Liver (tissue), 8 donors: ENCODE measurements at regions not wholly inside any gene's neighbourhood (a gene's known extent, or its start where the extent isn't known, plus 50 kb on each side); places are given as distances from the start of the nearest gene placed in this dataset.

ENCODE experiments used
- DNase-seq: peaks from one replicate; pipeline ENCODE4 v3.0.0-alpha.2; 2017; ENCODE audit warnings: low spot score
- H3K27ac ChIP-seq, 2 donors: one replicate each; pipeline ENCODE4 v1.7.0; 2013; ENCODE audit warnings: inconsistent platforms in 2 of 2, low read length in 2 of 2, control low read depth in 1 of 2, low read depth in 1 of 2, mild to moderate bottlenecking in 1 of 2
- H3K27me3 ChIP-seq, 4 donors: one replicate each; pipeline versions ENCODE4 v1.6.1 to v1.7.0; 2013; ENCODE audit warnings: low read length in 3 of 4, inconsistent platforms in 1 of 4, mild to moderate bottlenecking in 1 of 4, moderate library complexity in 1 of 4; ENCODE audit not compliant: control insufficient read depth in 4 of 4, insufficient read depth in 4 of 4
- H3K36me3 ChIP-seq, 4 donors: one replicate each; pipeline versions ENCODE4 v1.6.1 to v1.7.0; 2013; ENCODE audit warnings: low read length in 3 of 4, mild to moderate bottlenecking in 3 of 4, low read depth in 1 of 4, moderate library complexity in 1 of 4; ENCODE audit not compliant: control insufficient read depth in 4 of 4, insufficient read depth in 3 of 4
- H3K4me1 ChIP-seq, 4 donors: one replicate each; pipeline versions ENCODE4 v1.6.1 to v1.7.0; 2013; ENCODE audit warnings: low read length in 3 of 4, mild to moderate bottlenecking in 3 of 4, moderate library complexity in 1 of 4; ENCODE audit not compliant: control insufficient read depth in 4 of 4, insufficient read depth in 4 of 4
- H3K4me3 ChIP-seq, 3 donors: one replicate each; pipeline versions ENCODE4 v1.6.1 to v1.7.0; 2013; ENCODE audit warnings: low read length in 3 of 3, control low read depth in 1 of 3, low read depth in 1 of 3, mild to moderate bottlenecking in 1 of 3
- H3K9ac ChIP-seq, 2 donors: one replicate each; pipeline ENCODE4 v1.7.0; 2013; ENCODE audit warnings: low read length in 2 of 2, mild to moderate bottlenecking in 2 of 2, moderate library complexity in 2 of 2, control low read depth in 1 of 2, low read depth in 1 of 2
- H3K9me3 ChIP-seq, 4 donors: one replicate each; pipeline versions ENCODE4 v1.6.1 to v1.7.0; 2013; ENCODE audit warnings: low read length in 3 of 4; ENCODE audit not compliant: control insufficient read depth in 4 of 4
- ATF3 ChIP-seq: IDR thresholded peaks from 2 replicates; pipeline ENCODE4 v1.6.1; 2016; ENCODE audit warnings: antibody characterized with exemption
- CTCF ChIP-seq: fragments of 150-350 bp; IDR thresholded peaks from 2 replicates; pipeline ENCODE4 v1.5.1; 2017; ENCODE audit warnings: improper control_type of control experiment, low read depth, low read length; ENCODE audit not compliant: missing input control
- EGR1 ChIP-seq, 2 donors: IDR thresholded peaks; 2 replicates each; pipeline ENCODE4 v1.6.1; 2016 to 2018; ENCODE audit warnings: antibody characterized with exemption in 2 of 2, low read depth in 2 of 2
- FOXA1 ChIP-seq: IDR thresholded peaks from 2 replicates; pipeline ENCODE4 v1.6.1; 2016; ENCODE audit warnings: antibody characterized with exemption
- FOXA2 ChIP-seq: IDR thresholded peaks from 2 replicates; pipeline ENCODE4 v1.6.1; 2016; ENCODE audit warnings: antibody characterized with exemption
- GABPA ChIP-seq, 2 donors: IDR thresholded peaks in 1 of 2; conservative IDR thresholded peaks in 1 of 2; 2 replicates each; pipeline ENCODE4 v1.6.1; 2016; ENCODE audit warnings: antibody characterized with exemption in 2 of 2, mild to moderate bottlenecking in 1 of 2, moderate library complexity in 1 of 2
- HNF4A ChIP-seq, 2 donors: conservative IDR thresholded peaks; 2 replicates each; pipeline ENCODE4 v1.6.1; 2016; ENCODE audit warnings: antibody characterized with exemption in 2 of 2, mild to moderate bottlenecking in 2 of 2
- HNF4G ChIP-seq: IDR thresholded peaks from 2 replicates; pipeline ENCODE4 v1.6.1; 2016; ENCODE audit warnings: antibody characterized with exemption
- JUND ChIP-seq, 2 donors: IDR thresholded peaks; 2 replicates each; pipeline ENCODE4 v1.6.1; 2016; ENCODE audit warnings: antibody characterized with exemption in 2 of 2
- MAX ChIP-seq: IDR thresholded peaks from 2 replicates; pipeline ENCODE4 v1.6.1; 2016; ENCODE audit warnings: antibody characterized with exemption
- NR2F2 ChIP-seq: IDR thresholded peaks from 2 replicates; pipeline ENCODE4 v1.6.1; 2016; ENCODE audit warnings: antibody characterized with exemption
- RAD21 ChIP-seq, 2 donors: IDR thresholded peaks; 2 replicates each; pipeline ENCODE4 v1.6.1; 2016; ENCODE audit warnings: antibody characterized with exemption in 2 of 2, mild to moderate bottlenecking in 2 of 2
- REST ChIP-seq: IDR thresholded peaks from 2 replicates; pipeline ENCODE4 v1.6.1; 2016; ENCODE audit warnings: antibody characterized with exemption, mild to moderate bottlenecking
- RXRA ChIP-seq, 2 donors: IDR thresholded peaks; 2 replicates each; pipeline ENCODE4 v1.6.1; 2017 to 2018; ENCODE audit warnings: antibody characterized with exemption in 2 of 2, mild to moderate bottlenecking in 1 of 2
- SP1 ChIP-seq: IDR thresholded peaks from 2 replicates; pipeline ENCODE4 v1.6.1; 2018; ENCODE audit warnings: antibody characterized with exemption, mild to moderate bottlenecking
- TAF1 ChIP-seq: conservative IDR thresholded peaks from 2 replicates; pipeline ENCODE4 v1.6.1; 2016; ENCODE audit warnings: antibody characterized with exemption, mild to moderate bottlenecking
- YY1 ChIP-seq: IDR thresholded peaks from 2 replicates; pipeline ENCODE4 v1.6.1; 2016; ENCODE audit warnings: antibody characterized with exemption, mild to moderate bottlenecking
- ZBTB33 ChIP-seq: IDR thresholded peaks from 2 replicates; pipeline ENCODE4 v1.6.1; 2016; ENCODE audit warnings: antibody characterized with exemption
- WGBS: extraction: QIAGEN DNeasy Blood & Tissue Kit; methylation state at CpG from one replicate; pipeline ENCODE4 v1.1.7; 2013; 5-methylcytosine and 5-hydroxymethylcytosine counted together
- donor health status: healthy.
- donor health status: healthy.
- donor health status: healthy.
- donor health status: healthy.
- donor health status: healthy.

GRCh38 chr21:20013851-20014250, 984.4 kb upstream of the NCAM2 start:
- no peak overlapping the region for H3K9ac ChIP-seq
- no peaks in the 10 kb centered on the region for H3K27me3 ChIP-seq
- H3K36me3 ChIP-seq: no peaks in the 10 kb centered on the region
- DNase-seq: no peak
- H3K27ac ChIP-seq: no peak overlapping the region
- TF ChIP-seq RAD21 (IDR thresholded peaks at IDR 0.05) (no peak), CTCF (no peak), YY1 (no peak), ZBTB33 (no peak), GABPA (IDR thresholded peaks at IDR 0.05 in 1 of 2, conservative IDR thresholded peaks at IDR 0.05 in 1 of 2) (no peak), NR2F2 (no peak), FOXA1 (no peak), SP1 (no peak), JUND (IDR thresholded peaks at IDR 0.05) (no peak), EGR1 (IDR thresholded peaks at IDR 0.05; ENCODE audit: low read depth in 2 of 2) (no peak), RXRA (IDR thresholded peaks at IDR 0.05) (no peak), FOXA2 (no peak)
- no peaks in the 10 kb centered on the region for H3K9me3 ChIP-seq
- WGBS: 71% methylated on average over 1 of the region's 1 CpG
- H3K4me1 ChIP-seq: no peaks in the 10 kb centered on the region
- no peak overlapping the region for H3K4me3 ChIP-seq

GRCh38 chr21:20016435-20017005, 981.7 kb upstream of the NCAM2 start:
- Histone ChIP-seq H3K4me3 (no peak overlapping the region), H3K9ac (no peak overlapping the region), H3K4me1 (no peaks in the 10 kb centered on the region), H3K27me3 (no peaks in the 10 kb centered on the region), H3K36me3 (no peaks in the 10 kb centered on the region), H3K9me3 (no peaks in the 10 kb centered on the region), H3K27ac (no peak overlapping the region)
- WGBS: 78% methylated on average over 8 of the region's 8 CpGs
- TF ChIP-seq YY1 (no peak), REST (no peak), NR2F2 (no peak), RXRA (IDR thresholded peaks at IDR 0.05) (no peak), JUND (IDR thresholded peaks at IDR 0.05) (no peak), MAX (no peak), ATF3 (no peak), HNF4A (conservative IDR thresholded peaks at IDR 0.05) (no peak), GABPA (IDR thresholded peaks at IDR 0.05 in 1 of 2, conservative IDR thresholded peaks at IDR 0.05 in 1 of 2) (no peak), HNF4G (no peak), RAD21 (IDR thresholded peaks at IDR 0.05) (no peak), CTCF (no peak), FOXA2 (no peak), EGR1 (IDR thresholded peaks at IDR 0.05; ENCODE audit: low read depth in 2 of 2) (no peak), ZBTB33 (no peak), TAF1 (no peak), SP1 (no peak), FOXA1 (no peak)
- DNase-seq: no peak
